HG03196 (cell line): ENCODE measurements at regions not wholly inside any gene's neighbourhood (a gene's known extent, or its start where the extent isn't known, plus 50 kb on each side); places are given as distances from the start of the nearest gene placed in this dataset.
"Not testable (repeated sequence)": the region's sequence is repeated elsewhere in the genome, so short reads cannot be mapped to it uniquely, and the experiment has no call there.

Experiments
- ATAC-seq: cut with Tn5 transposase; IDR thresholded peaks from one replicate; pipeline ENCODE4 v1.9.1; 2021; ENCODE audit not compliant: unreplicated experiment

- ATAC-seq = not testable (repeated sequence)
These were observed 797.6 kb downstream of the TMEM121 start for GRCh38 chr14:106323970-106324369.

- no peak for ATAC-seq
These were observed 800.9 kb downstream of the TMEM121 start for GRCh38 chr14:106327234-106327633.

- ATAC-seq = not testable (repeated sequence)
These were observed 801.4 kb downstream of the TMEM121 start for GRCh38 chr14:106327702-106328353.

- not testable (repeated sequence) for ATAC-seq
These were observed 802.9 kb downstream of the TMEM121 start for GRCh38 chr14:106329243-106329642.

- not testable (repeated sequence) for ATAC-seq
These were observed 803.8 kb downstream of the TMEM121 start for GRCh38 chr14:106329987-106330774.

- ATAC-seq = not testable (repeated sequence)
These were observed 808.2 kb downstream of the TMEM121 start for GRCh38 chr14:106334428-106335109.

- not testable (repeated sequence) for ATAC-seq
These were observed 808.7 kb downstream of the TMEM121 start for GRCh38 chr14:106335110-106335429.

- not testable (repeated sequence) for ATAC-seq
These were observed 812.4 kb downstream of the TMEM121 start for GRCh38 chr14:106338775-106339174.

- not testable (repeated sequence) for ATAC-seq
These were observed 814.3 kb downstream of the TMEM121 start for GRCh38 chr14:106340658-106341057.

- not testable (repeated sequence) for ATAC-seq
These were observed 814.8 kb downstream of the TMEM121 start for GRCh38 chr14:106341161-106341560.

- ATAC-seq = no peak
These were observed 817.2 kb downstream of the TMEM121 start for GRCh38 chr14:106343626-106344025.

GRCh38 chr14:106344065-106344614 is 817.8 kb downstream of the TMEM121 start:
- ATAC-seq = not testable (repeated sequence)

- not testable (repeated sequence) for ATAC-seq
These were observed 818.6 kb downstream of the TMEM121 start for GRCh38 chr14:106344791-106345479.

- no peak for ATAC-seq
These were observed 819.7 kb downstream of the TMEM121 start for GRCh38 chr14:106346084-106346483.

GRCh38 chr14:106346534-106347290 is 820.3 kb downstream of the TMEM121 start:
- ATAC-seq = no peak

GRCh38 chr14:106347291-106347778 is 821.0 kb downstream of the TMEM121 start:
- ATAC-seq = no peak

- no peak for ATAC-seq
These were observed 821.7 kb downstream of the TMEM121 start for GRCh38 chr14:106347890-106348755.

- not testable (repeated sequence) for ATAC-seq
These were observed 822.6 kb downstream of the TMEM121 start for GRCh38 chr14:106348873-106349540.
